H1 (cell line): ENCODE measurements at regions not wholly inside any gene's neighbourhood (a gene's known extent, or its start where the extent isn't known, plus 50 kb on each side); places are given as distances from the start of the nearest gene placed in this dataset.

Source experiments
- CTCF ChIA-PET: fragments of 300-600 bp; sonication (Branson Sonifier 250); formaldehyde crosslinking; loops from one replicate; lab custom pipeline; 2021; ENCODE audit not compliant: partially characterized antibody; lab: Charles Lee
- POLR2A ChIA-PET: fragments of 300-600 bp; sonication (Branson Sonifier 250); formaldehyde crosslinking; loops from one replicate; lab custom pipeline; 2021; ENCODE audit warnings: inconsistent platforms; ENCODE audit not compliant: partially characterized antibody; lab: Charles Lee
- DNase-seq, 2 experiments: peaks; one replicate each; pipeline versions ENCODE4 v3.0.0 to v3.0.0-alpha.2; 2010 to 2022; ENCODE audit warnings: low spot score in 2 of 2, low read depth in 1 of 2, mixed read lengths in 1 of 2
- FAIRE-seq: peaks from 2 replicates; lab custom pipeline; 2011; peaks lifted over from hg19 to GRCh38; lab: Jason Lieb, UNC
- H2AFZ ChIP-seq: 2 replicates; pipeline ENCODE4 v1.8.1; 2012; ENCODE audit warnings: low read length, inconsistent platforms
- H2AK5ac ChIP-seq: 2 replicates; pipeline ENCODE4 v1.6.1; 2013; ENCODE audit warnings: low read depth, low read length
- H2BK120ac ChIP-seq: replicated peaks from 2 replicates; pipeline ENCODE3; 2013; ENCODE audit warnings: low read depth, low read length, inconsistent platforms
- H2BK12ac ChIP-seq: 2 replicates; pipeline ENCODE4 v1.6.1; 2013; ENCODE audit warnings: low read depth, low read length
- H2BK15ac ChIP-seq: 2 replicates; pipeline ENCODE4 v1.6.1; 2013; ENCODE audit warnings: low read length
- H2BK20ac ChIP-seq: 2 replicates; pipeline ENCODE4 v1.6.1; 2013; ENCODE audit warnings: low read length
- H2BK5ac ChIP-seq: 2 replicates; pipeline ENCODE4 v1.6.1; 2013; ENCODE audit warnings: low read depth, low read length
- H3K14ac ChIP-seq: 2 replicates; pipeline ENCODE4 v1.6.1; 2013; ENCODE audit warnings: inconsistent platforms; ENCODE audit not compliant: insufficient read length
- H3K18ac ChIP-seq: 2 replicates; pipeline ENCODE4 v1.6.1; 2013; ENCODE audit warnings: low read length; ENCODE audit errors: extremely low read depth
- H3K23ac ChIP-seq: 2 replicates; pipeline ENCODE4 v1.6.1; 2013; ENCODE audit warnings: inconsistent platforms; ENCODE audit not compliant: insufficient read length
- H3K23me2 ChIP-seq: 2 replicates; pipeline ENCODE4 v1.6.1; 2013; ENCODE audit warnings: low read depth, low read length
- H3K27ac ChIP-seq: 2 replicates; pipeline ENCODE4 v1.6.1; 2011; ENCODE audit warnings: low read depth, low read length, inconsistent platforms
- H3K27me3 ChIP-seq, 4 experiments: replicated peaks in 1 of 4; 1 replicate in 1 of 4; 2 replicates in 3 of 4; pipeline versions ENCODE4 v1.6.1 to v1.8.1; 2011 to 2013; ENCODE audit warnings: low read length in 3 of 4, mild to moderate bottlenecking in 3 of 4, inconsistent platforms in 2 of 4, mixed read lengths in 2 of 4, moderate library complexity in 1 of 4; ENCODE audit not compliant: control insufficient read depth in 3 of 4, insufficient read depth in 3 of 4; ENCODE audit errors: extremely low read depth in 1 of 4
- H3K36me3 ChIP-seq, 4 experiments: 2 replicates each; pipeline versions ENCODE4 v1.6.1 to v1.8.1; 2011 to 2013; ENCODE audit warnings: mild to moderate bottlenecking in 4 of 4, low read length in 3 of 4, moderate library complexity in 2 of 4, control low read depth in 1 of 4, inconsistent platforms in 1 of 4; ENCODE audit not compliant: insufficient read depth in 4 of 4, control insufficient read depth in 2 of 4
- H3K4ac ChIP-seq: replicated peaks from 2 replicates; pipeline ENCODE3; 2013; ENCODE audit warnings: low read length, low read depth, mixed read lengths, inconsistent platforms; ENCODE audit not compliant: insufficient read length
- H3K4me1 ChIP-seq, 4 experiments: replicated peaks in 1 of 4; 1 replicate in 1 of 4; 2 replicates in 3 of 4; pipeline versions ENCODE4 v1.6.1 to v1.8.1; 2011 to 2013; ENCODE audit warnings: low read length in 3 of 4, inconsistent platforms in 2 of 4, mixed read lengths in 1 of 4; ENCODE audit not compliant: insufficient read depth in 4 of 4, control insufficient read depth in 3 of 4
- H3K4me2 ChIP-seq, 2 experiments: 2 replicates each; pipeline versions ENCODE4 v1.6.1 to v1.8.1; 2011 to 2013; ENCODE audit warnings: low read depth in 2 of 2, low read length in 2 of 2, control low read depth in 1 of 2, inconsistent platforms in 1 of 2, mild to moderate bottlenecking in 1 of 2; ENCODE audit not compliant: insufficient read depth in 1 of 2
- H3K4me3 ChIP-seq, 4 experiments: fragments of 200-600, 300-600 bp in 1 of 4; sonication (generic), shearing (Covaris generic), sonication (Bioruptor Twin) in 1 of 4; 2 replicates each; pipeline versions ENCODE4 v1.5.1 to v1.8.1; 2011 to 2016; ENCODE audit warnings: low read length in 4 of 4, low read depth in 3 of 4, control low read depth in 2 of 4, inconsistent platforms in 2 of 4, mild to moderate bottlenecking in 2 of 4, mixed read lengths in 1 of 4, moderate library complexity in 1 of 4; ENCODE audit not compliant: insufficient read depth in 2 of 4; ENCODE audit errors: extremely low read depth in 1 of 4
- H3K56ac ChIP-seq: replicated peaks from 2 replicates; pipeline ENCODE3; 2013; ENCODE audit warnings: low read depth, mild to moderate bottlenecking, mixed read lengths, low read length, inconsistent platforms; ENCODE audit not compliant: insufficient read length
- H3K79me1 ChIP-seq: 2 replicates; pipeline ENCODE4 v1.6.1; 2013; ENCODE audit warnings: low read depth, low read length, control low read depth
- H3K79me2 ChIP-seq, 2 experiments: 2 replicates each; pipeline versions ENCODE4 v1.6.1 to v1.8.1; 2012 to 2013; ENCODE audit warnings: low read length in 2 of 2, mild to moderate bottlenecking in 2 of 2, inconsistent platforms in 1 of 2; ENCODE audit not compliant: insufficient read depth in 2 of 2, control insufficient read depth in 1 of 2
- H3K9ac ChIP-seq, 4 experiments: replicated peaks in 1 of 4; 1 replicate in 1 of 4; 2 replicates in 3 of 4; pipeline versions ENCODE4 v1.6.1 to v1.8.1; 2011 to 2013; ENCODE audit warnings: low read depth in 3 of 4, low read length in 3 of 4, control low read depth in 2 of 4, mild to moderate bottlenecking in 2 of 4, moderate library complexity in 2 of 4, inconsistent platforms in 1 of 4; ENCODE audit errors: extremely low read depth in 1 of 4
- H3K9me3 ChIP-seq, 2 experiments: 2 replicates each; pipeline versions ENCODE4 v1.6.1 to v1.8.1; 2012 to 2013; ENCODE audit warnings: mild to moderate bottlenecking in 2 of 2, moderate library complexity in 2 of 2, control low read depth in 1 of 2, inconsistent platforms in 1 of 2, low read depth in 1 of 2, low read length in 1 of 2, mixed read lengths in 1 of 2; ENCODE audit not compliant: insufficient read depth in 2 of 2
- H4K20me1 ChIP-seq, 2 experiments: replicated peaks in 1 of 2; 2 replicates each; pipeline versions ENCODE3 to v1.8.1; 2011 to 2013; ENCODE audit warnings: inconsistent platforms in 2 of 2, low read length in 2 of 2, mild to moderate bottlenecking in 1 of 2; ENCODE audit not compliant: insufficient read depth in 2 of 2, control insufficient read depth in 1 of 2
- H4K5ac ChIP-seq: 2 replicates; pipeline ENCODE4 v1.6.1; 2013; ENCODE audit warnings: low read length, low read depth, mixed read lengths, inconsistent platforms; ENCODE audit not compliant: insufficient read length
- H4K8ac ChIP-seq: 2 replicates; pipeline ENCODE4 v1.8.0; 2013; ENCODE audit warnings: mild to moderate bottlenecking, moderate library complexity, low read length, inconsistent platforms; ENCODE audit not compliant: insufficient read depth; ENCODE audit errors: extremely low read depth
- H4K91ac ChIP-seq: replicated peaks from 2 replicates; pipeline ENCODE3; 2013; ENCODE audit warnings: low read length, mixed read lengths, inconsistent platforms; ENCODE audit not compliant: insufficient read length
- CBX5 ChIP-seq: fragments of 300-800, 300-1000 bp; sonication (generic); IDR thresholded peaks from 2 replicates; pipeline ENCODE4 v1.7.1; 2016; ENCODE audit warnings: antibody characterized with exemption, low read length, low read depth
- CBX8 ChIP-seq: fragments of 300-800, 300-1000 bp; sonication (generic); IDR thresholded peaks from 2 replicates; pipeline ENCODE4 v1.7.1; 2016; ENCODE audit warnings: low read depth, low read length, borderline replicate concordance
- CHD1 ChIP-seq: IDR thresholded peaks from 2 replicates; pipeline ENCODE4 v1.6.1; 2012; ENCODE audit warnings: low read depth, low read length, improper control_type of control experiment
- EP300 ChIP-seq, 2 experiments: IDR thresholded peaks; 1 replicate in 1 of 2; 2 replicates in 1 of 2; pipeline ENCODE4 v1.6.1; 2011 to 2012; ENCODE audit warnings: low read depth in 2 of 2, low read length in 2 of 2, mild to moderate bottlenecking in 2 of 2, borderline replicate concordance in 1 of 2, inconsistent platforms in 1 of 2, moderate library complexity in 1 of 2
- FOSL1 ChIP-seq: IDR thresholded peaks from 2 replicates; pipeline ENCODE4 v1.6.1; 2011; ENCODE audit warnings: mild to moderate bottlenecking, low read depth, low read length, moderate library complexity; ENCODE audit not compliant: insufficient read depth
- GTF2F1 ChIP-seq: IDR thresholded peaks from 2 replicates; pipeline ENCODE4 v1.6.1; 2012; ENCODE audit warnings: low read depth, low read length, improper control_type of control experiment, borderline replicate concordance
- RAD21 ChIP-seq, 2 experiments: IDR thresholded peaks in 1 of 2; conservative IDR thresholded peaks in 1 of 2; 2 replicates each; pipeline ENCODE4 v1.6.1; 2011; ENCODE audit warnings: low read depth in 2 of 2, low read length in 2 of 2, improper control_type of control experiment in 1 of 2, inconsistent platforms in 1 of 2, mild to moderate bottlenecking in 1 of 2, moderate library complexity in 1 of 2
- RFX5 ChIP-seq: IDR thresholded peaks from 2 replicates; pipeline ENCODE4 v1.6.1; 2011; ENCODE audit warnings: low read depth, low read length, improper control_type of control experiment, borderline replicate concordance
- SIRT6 ChIP-seq: IDR thresholded peaks from one replicate; pipeline ENCODE4 v1.7.1; 2012; ENCODE audit warnings: low read length, inconsistent platforms
- SIX5 ChIP-seq: IDR thresholded peaks from 2 replicates; pipeline ENCODE4 v1.6.1; 2011; ENCODE audit warnings: mild to moderate bottlenecking, low read depth, low read length
- SP2 ChIP-seq: IDR thresholded peaks from 2 replicates; pipeline ENCODE4 v1.6.1; 2012; ENCODE audit warnings: mild to moderate bottlenecking, low read length, inconsistent platforms
- SRF ChIP-seq: IDR thresholded peaks from 2 replicates; pipeline ENCODE4 v1.6.1; 2011; ENCODE audit warnings: mild to moderate bottlenecking, low read depth, low read length, moderate library complexity
- TBP ChIP-seq: IDR thresholded peaks from 2 replicates; pipeline ENCODE4 v1.6.1; 2011; ENCODE audit warnings: low read depth, low read length, improper control_type of control experiment
- ZNF274 ChIP-seq: IDR thresholded peaks from 2 replicates; pipeline ENCODE4 v1.7.0; 2012; ENCODE audit warnings: low read length, borderline replicate concordance; ENCODE audit errors: extremely low read depth

- POLR2A ChIA-PET: no interaction called here
These were observed 1428.0 kb upstream of the LRRTM3 start for GRCh38 chr10:65497837-65498236.

More at GRCh38 chr10:65497837-65498236, 1428.0 kb upstream of the LRRTM3 start:
- Histone ChIP-seq H3K23me2 (no peaks in the 10 kb centered on the region), H3K79me2 (no peaks in the 10 kb centered on the region), H4K5ac (no peak overlapping the region), H3K4me2 (no peak overlapping the region), H3K9me3 (no peaks in the 10 kb centered on the region), H3K18ac (no peak overlapping the region), H3K4me1 (no peaks in the 10 kb centered on the region), H3K23ac (no peak overlapping the region), H2BK15ac (no peak overlapping the region), H4K8ac (no peak overlapping the region), H3K14ac (no peak overlapping the region), H2AK5ac (no peak overlapping the region), H3K4me3 (no peak overlapping the region), H3K9ac (no peak overlapping the region), H2AFZ (no peak overlapping the region), H3K4ac (no peak overlapping the region), H3K27ac (no peak overlapping the region), H4K20me1 (no peaks in the 10 kb centered on the region), H3K27me3 (no peaks in the 10 kb centered on the region), H4K91ac (no peak overlapping the region), H3K79me1 (no peaks in the 10 kb centered on the region), H2BK120ac (no peak overlapping the region), H2BK5ac (no peak overlapping the region), H3K36me3 (no peaks in the 10 kb centered on the region), H3K56ac (no peak overlapping the region), H2BK12ac (no peak overlapping the region), H2BK20ac (no peak overlapping the region)
- DNase-seq: no peak
- no peak for TF ChIP-seq SRF
- no peak for TF ChIP-seq CHD1
- no peak for TF ChIP-seq RFX5
- no peak for TF ChIP-seq SIX5
- no peak for TF ChIP-seq ZNF274
- TF ChIP-seq SP2: no peak
- no peak for TF ChIP-seq GTF2F1
- no peak for TF ChIP-seq CBX5
- no peak for TF ChIP-seq EP300 (IDR thresholded peaks at IDR 0.05; ENCODE audit: borderline replicate concordance in 1 of 2, low read depth in 2 of 2, low read length in 2 of 2)
- TF ChIP-seq TBP: no peak
- TF ChIP-seq CBX8: no peak
- no peak for TF ChIP-seq SIRT6
- no peak for TF ChIP-seq FOSL1
- TF ChIP-seq RAD21 (IDR thresholded peaks at IDR 0.05 in 1 of 2, conservative IDR thresholded peaks at IDR 0.05 in 1 of 2; ENCODE audit: low read depth in 2 of 2, low read length in 2 of 2): no peak
- CTCF ChIA-PET: no interaction called here
- FAIRE-seq: no peak
